Gastrocnemius medialis (tissue), 4 donors: ENCODE measurements at regions not wholly inside any gene's neighbourhood (a gene's known extent, or its start where the extent isn't known, plus 50 kb on each side); places are given as distances from the start of the nearest gene placed in this dataset.

Source experiments
- POLR2A ChIP-seq, 2 donors: fragments of 450-650 bp; IDR thresholded peaks; one replicate each; pipeline ENCODE4 v1.6.1; 2017; ENCODE audit warnings: antibody characterized with exemption in 2 of 2, mild to moderate bottlenecking in 2 of 2, moderate library complexity in 2 of 2
- TF ChIP-seq, protein P1 (sequence below), 5 experiments: fragments of 450-650 bp in 3 of 5; fragments of 200-600 bp in 2 of 5; sonication (generic) in 2 of 5; IDR thresholded peaks in 4 of 5; conservative IDR thresholded peaks in 1 of 5; 1 replicate in 4 of 5; 2 replicates in 1 of 5; pipeline ENCODE4 v1.5.1; 2016 to 2019; ENCODE audit warnings: antibody characterized with exemption in 5 of 5, mild to moderate bottlenecking in 3 of 5, moderate library complexity in 3 of 5

DNA sequence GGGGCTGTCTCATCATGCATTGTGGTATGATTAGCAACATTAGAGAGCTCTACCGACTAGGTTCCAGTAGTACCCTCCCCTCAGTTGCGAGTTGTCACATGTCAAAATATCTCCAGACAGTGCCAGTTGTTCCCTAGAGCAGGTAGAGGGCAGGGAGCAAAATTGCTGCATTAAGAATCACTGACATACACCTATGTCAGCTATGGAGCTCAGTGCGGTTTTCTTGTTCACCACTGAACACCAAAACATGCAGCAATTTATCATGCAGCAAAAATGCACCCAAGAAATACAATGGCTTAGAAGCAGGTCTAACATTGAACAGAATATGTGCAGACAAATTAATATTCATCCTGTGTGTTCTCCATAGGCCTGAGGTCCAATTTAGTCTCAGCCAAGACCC lies 186.9 kb upstream of the STARD13 start:
- no peak for TF ChIP-seq POLR2A (IDR thresholded peaks at IDR 0.05)
- TF ChIP-seq, protein P1, sequence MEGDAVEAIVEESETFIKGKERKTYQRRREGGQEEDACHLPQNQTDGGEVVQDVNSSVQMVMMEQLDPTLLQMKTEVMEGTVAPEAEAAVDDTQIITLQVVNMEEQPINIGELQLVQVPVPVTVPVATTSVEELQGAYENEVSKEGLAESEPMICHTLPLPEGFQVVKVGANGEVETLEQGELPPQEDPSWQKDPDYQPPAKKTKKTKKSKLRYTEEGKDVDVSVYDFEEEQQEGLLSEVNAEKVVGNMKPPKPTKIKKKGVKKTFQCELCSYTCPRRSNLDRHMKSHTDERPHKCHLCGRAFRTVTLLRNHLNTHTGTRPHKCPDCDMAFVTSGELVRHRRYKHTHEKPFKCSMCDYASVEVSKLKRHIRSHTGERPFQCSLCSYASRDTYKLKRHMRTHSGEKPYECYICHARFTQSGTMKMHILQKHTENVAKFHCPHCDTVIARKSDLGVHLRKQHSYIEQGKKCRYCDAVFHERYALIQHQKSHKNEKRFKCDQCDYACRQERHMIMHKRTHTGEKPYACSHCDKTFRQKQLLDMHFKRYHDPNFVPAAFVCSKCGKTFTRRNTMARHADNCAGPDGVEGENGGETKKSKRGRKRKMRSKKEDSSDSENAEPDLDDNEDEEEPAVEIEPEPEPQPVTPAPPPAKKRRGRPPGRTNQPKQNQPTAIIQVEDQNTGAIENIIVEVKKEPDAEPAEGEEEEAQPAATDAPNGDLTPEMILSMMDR (IDR thresholded peaks at IDR 0.05 in 4 of 5, conservative IDR thresholded peaks at IDR 0.05 in 1 of 5): no peak
